Choroid plexus epithelial cell (primary cell): ENCODE measurements at regions not wholly inside any gene's neighbourhood (a gene's known extent, or its start where the extent isn't known, plus 50 kb on each side); places are given as distances from the start of the nearest gene placed in this dataset.

Source experiments
- DNase-seq: peaks from one replicate; pipeline ENCODE4 v3.0.0-alpha.2; 2010; ENCODE audit warnings: low read depth
- H3K4me3 ChIP-seq: 2 replicates; pipeline ENCODE4 v1.5.1; 2011; ENCODE audit warnings: low read depth, mild to moderate bottlenecking, control low read depth, low read length, moderate library complexity
- CTCF ChIP-seq: conservative IDR thresholded peaks from 2 replicates; pipeline ENCODE4 v1.5.1; 2011; ENCODE audit warnings: low read depth, mild to moderate bottlenecking, control low read depth, inconsistent platforms, low read length, moderate library complexity

GRCh38 chr5:167950126-167950721 lies 341.2 kb upstream of the WWC1 start:
- TF ChIP-seq CTCF, result no peak
- DNase-seq, result peak; percentile 73
- H3K4me3 ChIP-seq, result no peak overlapping the region

- TF ChIP-seq CTCF, result no peak
- peak overlapping the region; percentile 45 for H3K4me3 ChIP-seq
- DNase-seq, result peak; percentile 15
Observed at GRCh38 chr5:167951116-167951515, 340.3 kb upstream of the WWC1 start.

- no peak for TF ChIP-seq CTCF
- H3K4me3 ChIP-seq, result no peak overlapping the region
- DNase-seq, result no peak
Observed at GRCh38 chr5:167952278-167952995, 339.0 kb upstream of the WWC1 start.

- no peak overlapping the region for H3K4me3 ChIP-seq
- TF ChIP-seq CTCF, result no peak
- DNase-seq, result no peak
Observed at GRCh38 chr5:167953151-167953798, 338.2 kb upstream of the WWC1 start.

- no peak for TF ChIP-seq CTCF
- no peak overlapping the region for H3K4me3 ChIP-seq
- no peak for DNase-seq
Observed at GRCh38 chr5:167961731-167962130, 329.7 kb upstream of the WWC1 start.

GRCh38 chr5:167964529-167964928 lies 326.9 kb upstream of the WWC1 start:
- H3K4me3 ChIP-seq, result no peak overlapping the region
- DNase-seq, result no peak
- peak; percentile 22 for TF ChIP-seq CTCF

- DNase-seq, result no peak
- no peak for TF ChIP-seq CTCF
Observed at GRCh38 chr5:167965710-167966109, 325.7 kb upstream of the WWC1 start.

More at GRCh38 chr5:167965710-167966109, 325.7 kb upstream of the WWC1 start:
- H3K4me3 ChIP-seq, result no peak overlapping the region
